GM18951 (cell line): ENCODE measurements at regions not wholly inside any gene's neighbourhood (a gene's known extent, or its start where the extent isn't known, plus 50 kb on each side); places are given as distances from the start of the nearest gene placed in this dataset.

Experiments
- POLR2A ChIP-seq: IDR thresholded peaks from 4 replicates; pipeline ENCODE4 v1.6.1; 2011; ENCODE audit warnings: mild to moderate bottlenecking; ENCODE audit not compliant: insufficient read length, insufficient read depth; ENCODE audit errors: extremely low read depth
- in situ Hi-C: fragments of 300-500 bp; cut with MboI; formaldehyde crosslinking; loops from one replicate; pipeline ENCODE4 v1.12.0; 2022; ENCODE audit warnings: low sequenced_read_pairs, mixed read lengths, inconsistent platforms; ENCODE audit not compliant: unreplicated experiment

DNA sequence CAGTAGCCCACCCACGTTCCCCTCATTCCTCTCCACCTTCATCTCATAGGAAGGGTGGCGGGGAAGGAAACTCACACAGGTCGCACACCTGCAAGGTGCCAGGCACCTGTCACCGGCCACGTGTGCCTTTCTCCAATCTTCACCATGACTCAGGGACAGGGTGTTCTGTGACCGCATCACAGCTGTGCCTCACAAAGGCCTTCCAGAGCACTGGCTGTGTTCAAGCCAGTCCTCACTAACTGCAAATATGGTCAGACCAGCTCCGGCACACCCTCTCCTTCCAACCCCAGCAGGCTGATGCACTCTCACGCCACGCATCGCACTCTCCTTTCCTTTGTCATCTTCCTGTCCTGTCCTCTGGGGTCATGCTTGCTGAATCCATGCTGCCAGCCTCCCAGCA is 415.9 kb downstream of the IRS2 start:
- in situ Hi-C loops, result no loop called here

DNA sequence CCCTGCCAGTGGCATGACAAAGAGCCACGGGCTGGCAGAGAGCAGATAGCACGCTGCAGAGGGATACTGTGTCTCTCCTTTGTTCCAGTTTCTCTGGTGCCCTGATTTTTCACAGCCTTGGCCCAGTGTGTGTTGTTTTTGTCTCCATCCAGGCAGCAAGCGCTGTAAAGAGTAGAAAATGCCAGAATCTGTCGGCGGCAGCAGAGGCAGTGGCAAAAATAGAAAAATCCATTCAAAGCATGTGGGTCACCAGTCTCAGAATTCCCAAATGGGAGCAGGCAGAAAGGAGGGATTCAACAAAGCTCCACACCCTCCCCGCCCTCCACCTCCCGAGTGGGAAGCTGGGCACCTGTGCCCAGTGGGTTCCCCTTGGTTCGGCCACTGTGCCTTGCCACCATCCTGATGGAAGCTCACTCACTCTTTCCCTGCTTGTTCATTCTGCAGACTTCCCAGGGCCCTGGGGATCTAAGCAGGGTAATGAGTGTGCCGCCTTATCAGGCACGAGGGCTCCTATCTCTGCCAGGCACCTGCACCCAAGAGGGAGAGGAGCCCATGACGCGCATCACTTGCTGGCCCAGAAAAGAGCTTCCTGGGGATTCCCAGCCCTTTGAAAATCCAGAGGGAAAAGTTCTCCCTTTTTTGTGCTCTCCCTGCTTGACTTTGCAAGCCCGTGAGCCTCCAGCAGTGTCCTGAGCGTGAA is 416.9 kb downstream of the IRS2 start:
- in situ Hi-C loops, result no loop called here
- TF ChIP-seq POLR2A, result no peak

More for the DNA sequence above, 415.9 kb downstream of the IRS2 start:
- TF ChIP-seq POLR2A, result no peak

- in situ Hi-C loops, result no loop called here
- no peak for TF ChIP-seq POLR2A
Measured at GRCh38 chr13:109368230-109368629, 418.2 kb downstream of the IRS2 start.

DNA sequence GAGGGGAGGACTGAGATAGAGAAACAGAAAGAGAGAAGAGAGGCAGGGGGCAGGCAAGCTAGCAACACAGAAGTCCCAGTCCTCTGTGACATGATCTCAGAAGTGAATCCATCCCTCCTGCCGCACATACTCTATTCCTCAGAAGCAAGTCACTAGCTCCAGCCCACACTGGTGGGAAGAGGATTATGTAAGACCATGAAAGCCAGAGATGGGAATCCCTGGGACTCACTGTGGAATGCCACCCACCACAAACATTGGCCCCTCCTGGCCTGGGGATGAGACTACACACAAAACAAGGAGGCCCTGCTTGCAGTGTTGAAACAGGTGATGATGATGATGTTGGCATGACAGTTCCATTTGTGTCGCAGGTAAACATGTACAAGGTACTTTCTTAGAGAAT is 419.9 kb downstream of the IRS2 start:
- no peak for TF ChIP-seq POLR2A
- in situ Hi-C loops, result no loop called here

- in situ Hi-C loops, result no loop called here
- no peak for TF ChIP-seq POLR2A
Measured at GRCh38 chr13:109363431-109363830, 423.0 kb downstream of the IRS2 start.

DNA sequence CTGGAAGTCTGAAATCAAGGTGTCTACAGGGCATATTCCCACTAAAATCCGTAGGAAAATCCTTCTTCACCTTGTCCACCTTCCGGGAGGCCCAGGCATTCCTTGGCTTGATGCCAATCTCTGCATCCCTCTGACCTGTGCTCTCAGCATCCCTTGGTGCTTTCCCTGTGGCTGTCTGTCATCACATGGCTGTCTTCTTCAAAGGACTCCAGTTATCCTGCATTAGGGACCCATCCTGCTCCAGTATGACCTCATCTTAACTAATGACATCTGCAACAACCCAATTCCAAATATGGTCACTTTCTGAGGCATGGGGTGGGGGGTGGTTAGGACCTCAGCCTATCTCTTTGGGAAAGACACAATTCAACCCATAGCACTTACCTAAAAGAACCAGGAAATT is 423.8 kb downstream of the IRS2 start:
- in situ Hi-C loops, result no loop called here
- no peak for TF ChIP-seq POLR2A

DNA sequence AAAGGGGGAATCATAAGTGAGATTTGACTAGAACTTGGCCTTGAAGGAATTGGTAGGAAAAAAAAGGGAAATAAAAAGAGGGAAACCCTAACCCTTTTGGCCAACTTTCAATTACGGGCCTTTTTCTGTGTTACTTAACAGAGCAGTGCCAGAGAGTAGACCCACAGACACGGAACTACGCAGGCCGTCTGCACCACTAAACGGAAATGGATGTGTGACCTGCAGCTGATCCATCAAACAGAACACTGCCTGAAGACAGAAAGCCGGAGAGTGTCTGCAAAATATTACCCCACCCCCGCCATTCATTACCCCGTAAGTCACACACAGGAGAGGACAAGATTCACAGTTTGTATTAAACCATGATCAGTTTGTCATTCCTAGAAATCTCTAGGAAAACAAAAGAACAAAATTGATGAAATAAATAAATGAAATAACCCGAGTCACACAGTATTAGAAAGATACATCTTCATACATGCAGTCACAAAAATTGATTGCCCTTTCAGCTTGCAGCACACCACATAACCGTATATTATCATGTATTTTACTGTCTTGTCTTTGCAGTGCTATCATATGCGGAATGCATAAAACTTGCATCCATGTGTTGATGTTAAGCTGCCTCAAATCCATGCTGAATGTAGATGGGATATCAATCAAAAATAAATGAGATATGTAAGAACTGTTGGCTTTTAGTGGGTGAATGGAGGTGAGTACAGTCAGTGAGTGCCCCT is 424.7 kb downstream of the IRS2 start:
- TF ChIP-seq POLR2A, result no peak
- in situ Hi-C loops, result no loop called here

GRCh38 chr13:109357751-109358471 is 428.5 kb downstream of the IRS2 start:
- no peak for TF ChIP-seq POLR2A
- in situ Hi-C loops, result no loop called here

GRCh38 chr13:109355875-109356434 is 430.4 kb downstream of the IRS2 start:
- no peak for TF ChIP-seq POLR2A
- in situ Hi-C loops, result no loop called here

DNA sequence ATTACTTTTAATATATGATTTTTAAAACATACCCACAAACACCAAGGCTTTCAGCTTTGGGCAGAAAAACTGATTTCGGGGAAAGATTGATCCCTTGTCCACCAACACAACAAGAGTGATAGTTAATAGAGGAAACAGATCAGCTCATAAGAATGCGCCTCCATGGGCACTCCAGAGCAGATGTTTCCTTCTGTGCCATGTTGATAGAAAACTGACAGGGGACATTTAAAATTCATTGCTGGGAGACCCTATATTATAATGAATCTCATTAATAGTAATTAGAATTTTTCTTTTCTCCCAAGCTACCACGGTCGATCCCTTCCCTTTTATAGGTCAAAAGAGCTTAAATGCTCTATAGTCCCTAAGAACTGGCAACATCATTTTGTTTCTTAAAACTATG is 431.2 kb downstream of the IRS2 start:
- in situ Hi-C loops, result no loop called here
- TF ChIP-seq POLR2A, result no peak

- TF ChIP-seq POLR2A, result no peak
- in situ Hi-C loops, result no loop called here
Measured at GRCh38 chr13:109351236-109351635, 435.1 kb downstream of the IRS2 start.

DNA sequence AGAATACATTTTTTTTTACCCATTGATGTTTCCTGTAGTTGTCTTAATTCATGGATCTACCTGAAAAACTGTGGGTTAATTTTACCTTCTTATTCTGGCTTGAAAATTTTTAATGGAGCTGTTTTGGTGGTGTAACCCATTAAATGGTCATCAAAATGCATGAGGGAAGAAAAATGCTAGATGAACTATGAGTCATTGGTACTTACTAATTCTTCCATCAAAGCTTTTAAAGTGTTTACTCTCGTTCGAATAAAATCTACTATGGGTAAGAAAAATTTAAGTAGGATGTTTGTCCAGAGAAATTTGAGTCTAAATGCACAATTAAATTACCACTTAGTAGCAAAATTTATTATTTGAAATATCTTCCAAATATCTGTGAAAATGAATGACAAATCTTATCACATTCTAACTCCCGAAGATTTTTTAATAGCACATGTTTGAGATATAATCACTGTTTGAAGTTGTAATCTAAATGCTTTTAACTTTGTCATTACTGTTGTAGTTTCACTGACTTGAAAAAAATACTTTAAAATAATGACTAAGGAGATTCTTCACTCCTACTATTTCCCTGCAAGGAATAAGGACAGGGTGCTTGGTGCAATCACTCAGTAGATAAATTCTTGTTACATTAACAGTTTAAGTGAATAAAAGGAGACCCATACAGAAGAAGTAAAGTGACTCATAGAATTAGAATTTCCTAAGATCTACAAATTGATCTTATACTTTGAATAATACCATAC is 437.7 kb downstream of the IRS2 start:
- in situ Hi-C loops, result no loop called here

GRCh38 chr13:109346060-109346459 is 440.3 kb downstream of the IRS2 start:
- in situ Hi-C loops, result no loop called here
- no peak for TF ChIP-seq POLR2A

More for the DNA sequence above, 437.7 kb downstream of the IRS2 start:
- TF ChIP-seq POLR2A, result no peak

- no peak for TF ChIP-seq POLR2A
- in situ Hi-C loops, result no loop called here
Measured at GRCh38 chr13:109345433-109345941, 440.9 kb downstream of the IRS2 start.
